ENCODE measurements at regions not wholly inside any gene's neighbourhood (a gene's known extent, or its start where the extent isn't known, plus 50 kb on each side); places are given as distances from the start of the nearest gene placed in this dataset.
A peak's percentile ranks its signal among the peaks of the same experiment; 100 is the strongest.
"Not testable (repeated sequence)": the region's sequence is repeated elsewhere in the genome, so short reads cannot be mapped to it uniquely, and the experiment has no call there.

- no peak overlapping the region for H3K4me3 ChIP-seq (ENCODE audit: low read length in 3 of 3)
- no peaks in the 10 kb centered on the region for H3K36me3 ChIP-seq (ENCODE audit: control insufficient read depth in 2 of 3, insufficient read depth in 3 of 3, low read length in 3 of 3)
- no peaks in the 10 kb centered on the region for H3K27me3 ChIP-seq (ENCODE audit: control insufficient read depth, insufficient read depth, low read length)
- H3K4me1 ChIP-seq (ENCODE audit: control insufficient read depth in 2 of 3, insufficient read depth in 2 of 3, low read depth in 1 of 3, low read length in 3 of 3) = no peaks in the 10 kb centered on the region
- DNase-seq = peak in 2 of 5 donors; percentile 29 to 66
- H3K9me3 ChIP-seq (ENCODE audit: control insufficient read depth in 2 of 3, insufficient read depth in 1 of 3, low read length in 3 of 3) = no peaks in the 10 kb centered on the region
- no peak overlapping the region for H3K9ac ChIP-seq (ENCODE audit: low read length in 3 of 3)
- intact Hi-C loops (cut with DNase I) = no loop called here
- FAIRE-seq = no peak
- H3K27ac ChIP-seq (ENCODE audit: low read depth in 2 of 2, low read length in 2 of 2) = no peak overlapping the region
- TF ChIP-seq CTCF (IDR thresholded peaks at IDR 0.05; ENCODE audit: borderline replicate concordance, extremely low read depth, insufficient read depth) = no peak
These were observed 131.3 kb upstream of the CCDC180 start for GRCh38 chr9:97176206-97176605.

GRCh38 chr9:97168174-97168573 lies 129.2 kb upstream of the CTSV start:
- H3K27me3 ChIP-seq (ENCODE audit: control insufficient read depth, insufficient read depth, low read length); H3K9ac ChIP-seq (ENCODE audit: low read length in 3 of 3); H3K27ac ChIP-seq (ENCODE audit: low read depth in 2 of 2, low read length in 2 of 2); H3K4me1 ChIP-seq (ENCODE audit: control insufficient read depth in 2 of 3, insufficient read depth in 2 of 3, low read depth in 1 of 3, low read length in 3 of 3); H3K4me3 ChIP-seq (ENCODE audit: low read length in 3 of 3); FAIRE-seq; intact Hi-C loops (cut with DNase I); DNase-seq; H3K36me3 ChIP-seq (ENCODE audit: control insufficient read depth in 2 of 3, insufficient read depth in 3 of 3, low read length in 3 of 3); H3K9me3 ChIP-seq (ENCODE audit: control insufficient read depth in 2 of 3, insufficient read depth in 1 of 3, low read length in 3 of 3): not testable (repeated sequence)

GRCh38 chr9:97166496-97167138 lies 127.7 kb upstream of the CTSV start:
- FAIRE-seq; H3K9me3 ChIP-seq (ENCODE audit: control insufficient read depth in 2 of 3, insufficient read depth in 1 of 3, low read length in 3 of 3); H3K4me1 ChIP-seq (ENCODE audit: control insufficient read depth in 2 of 3, insufficient read depth in 2 of 3, low read depth in 1 of 3, low read length in 3 of 3); H3K36me3 ChIP-seq (ENCODE audit: control insufficient read depth in 2 of 3, insufficient read depth in 3 of 3, low read length in 3 of 3); intact Hi-C loops (cut with DNase I); H3K9ac ChIP-seq (ENCODE audit: low read length in 3 of 3); DNase-seq; H3K27me3 ChIP-seq (ENCODE audit: control insufficient read depth, insufficient read depth, low read length); H3K27ac ChIP-seq (ENCODE audit: low read depth in 2 of 2, low read length in 2 of 2); H3K4me3 ChIP-seq (ENCODE audit: low read length in 3 of 3): not testable (repeated sequence)

- FAIRE-seq (no peak), DNase-seq (no peak)
- H3K27me3 ChIP-seq (ENCODE audit: control insufficient read depth, insufficient read depth, low read length) = no peaks in the 10 kb centered on the region
- TF ChIP-seq CTCF (IDR thresholded peaks at IDR 0.05; ENCODE audit: borderline replicate concordance, extremely low read depth, insufficient read depth) = no peak
- H3K4me1 ChIP-seq (ENCODE audit: control insufficient read depth in 2 of 3, insufficient read depth in 2 of 3, low read depth in 1 of 3, low read length in 3 of 3) = no peaks in the 10 kb centered on the region
- no peaks in the 10 kb centered on the region for H3K9me3 ChIP-seq (ENCODE audit: control insufficient read depth in 2 of 3, insufficient read depth in 1 of 3, low read length in 3 of 3)
- H3K36me3 ChIP-seq (ENCODE audit: control insufficient read depth in 2 of 3, insufficient read depth in 3 of 3, low read length in 3 of 3) = no peaks in the 10 kb centered on the region
- intact Hi-C loops (cut with DNase I) = no loop called here
- no peak overlapping the region for H3K4me3 ChIP-seq (ENCODE audit: low read length in 3 of 3)
- no peak overlapping the region for H3K27ac ChIP-seq (ENCODE audit: low read depth in 2 of 2, low read length in 2 of 2)
- no peak overlapping the region for H3K9ac ChIP-seq (ENCODE audit: low read length in 3 of 3)
These were observed 121.3 kb upstream of the CTSV start for GRCh38 chr9:97160255-97160654.

- H3K36me3 ChIP-seq (ENCODE audit: control insufficient read depth in 2 of 3, insufficient read depth in 3 of 3, low read length in 3 of 3); FAIRE-seq; H3K9me3 ChIP-seq (ENCODE audit: control insufficient read depth in 2 of 3, insufficient read depth in 1 of 3, low read length in 3 of 3); H3K27me3 ChIP-seq (ENCODE audit: control insufficient read depth, insufficient read depth, low read length); DNase-seq; intact Hi-C loops (cut with DNase I); H3K27ac ChIP-seq (ENCODE audit: low read depth in 2 of 2, low read length in 2 of 2); H3K4me3 ChIP-seq (ENCODE audit: low read length in 3 of 3); H3K4me1 ChIP-seq (ENCODE audit: control insufficient read depth in 2 of 3, insufficient read depth in 2 of 3, low read depth in 1 of 3, low read length in 3 of 3); H3K9ac ChIP-seq (ENCODE audit: low read length in 3 of 3): not testable (repeated sequence)
These were observed 119.8 kb upstream of the CTSV start for GRCh38 chr9:97158722-97159121.

GRCh38 chr9:97155441-97155840 lies 116.5 kb upstream of the CTSV start:
- H3K4me1 ChIP-seq (ENCODE audit: control insufficient read depth in 2 of 3, insufficient read depth in 2 of 3, low read depth in 1 of 3, low read length in 3 of 3); H3K9ac ChIP-seq (ENCODE audit: low read length in 3 of 3); DNase-seq; intact Hi-C loops (cut with DNase I); H3K36me3 ChIP-seq (ENCODE audit: control insufficient read depth in 2 of 3, insufficient read depth in 3 of 3, low read length in 3 of 3); H3K9me3 ChIP-seq (ENCODE audit: control insufficient read depth in 2 of 3, insufficient read depth in 1 of 3, low read length in 3 of 3); FAIRE-seq; H3K27me3 ChIP-seq (ENCODE audit: control insufficient read depth, insufficient read depth, low read length); H3K4me3 ChIP-seq (ENCODE audit: low read length in 3 of 3); H3K27ac ChIP-seq (ENCODE audit: low read depth in 2 of 2, low read length in 2 of 2): not testable (repeated sequence)

All from kidney (tissue), 13 donors.